Astrocyte (in vitro differentiated cells and primary cell): ENCODE measurements at regions not wholly inside any gene's neighbourhood (a gene's known extent, or its start where the extent isn't known, plus 50 kb on each side); places are given as distances from the start of the nearest gene placed in this dataset.
"Not testable (repeated sequence)": the region's sequence is repeated elsewhere in the genome, so short reads cannot be mapped to it uniquely, and the experiment has no call there.

ENCODE experiments used
- DNase-seq: peaks from one replicate; pipeline ENCODE4 v3.0.0-alpha.2; 2010; ENCODE audit warnings: low read depth
- FAIRE-seq: peaks from 2 replicates; lab custom pipeline; 2011; peaks lifted over from hg19 to GRCh38; lab: Jason Lieb, UNC
- H2AFZ ChIP-seq: 2 replicates; pipeline ENCODE4 v1.6.0; 2012; ENCODE audit warnings: low read depth, low read length, inconsistent platforms
- H3K27ac ChIP-seq: 2 replicates; pipeline ENCODE4 v1.5.1; 2011; ENCODE audit warnings: low read depth, low read length, inconsistent platforms
- H3K27me3 ChIP-seq: 2 replicates; pipeline ENCODE4 v1.6.0; 2011; ENCODE audit warnings: low read length, inconsistent platforms; ENCODE audit not compliant: insufficient read depth
- H3K36me3 ChIP-seq: 2 replicates; pipeline ENCODE4 v1.5.1; 2011; ENCODE audit warnings: low read length, inconsistent platforms; ENCODE audit not compliant: insufficient read depth
- H3K4me1 ChIP-seq: 2 replicates; pipeline ENCODE4 v1.5.1; 2011; ENCODE audit warnings: low read length, inconsistent platforms; ENCODE audit not compliant: insufficient read depth
- H3K4me2 ChIP-seq: 2 replicates; pipeline ENCODE4 v1.6.0; 2012; ENCODE audit warnings: low read length, inconsistent platforms
- H3K4me3 ChIP-seq: 2 replicates; pipeline ENCODE4 v1.5.1; 2011; ENCODE audit warnings: low read depth, mild to moderate bottlenecking, low read length, inconsistent platforms; ENCODE audit not compliant: insufficient read depth
- H3K79me2 ChIP-seq: 2 replicates; pipeline ENCODE4 v1.6.0; 2012; ENCODE audit warnings: mild to moderate bottlenecking, low read length, inconsistent platforms; ENCODE audit not compliant: insufficient read depth
- H3K9ac ChIP-seq: 2 replicates; pipeline ENCODE4 v1.6.0; 2012; ENCODE audit warnings: mild to moderate bottlenecking, low read length, inconsistent platforms
- H3K9me3 ChIP-seq: 2 replicates; pipeline ENCODE4 v1.5.1; 2012; ENCODE audit warnings: low read depth, mild to moderate bottlenecking, low read length, inconsistent platforms; ENCODE audit not compliant: insufficient read depth
- H4K20me1 ChIP-seq: 2 replicates; pipeline ENCODE4 v1.6.0; 2012; ENCODE audit warnings: low read length, inconsistent platforms; ENCODE audit not compliant: insufficient read depth
- H3K27ac Mint-ChIP-seq: one replicate; pipeline ENCODE4 v1.8.0; 2021; ENCODE audit warnings: mild to moderate bottlenecking, mixed read lengths; ENCODE audit not compliant: unreplicated experiment
- H3K27me3 Mint-ChIP-seq: one replicate; pipeline ENCODE4 v1.8.0; 2021; ENCODE audit warnings: low read depth, mixed read lengths; ENCODE audit not compliant: unreplicated experiment
- H3K36me3 Mint-ChIP-seq: one replicate; pipeline ENCODE4 v1.8.0; 2021; ENCODE audit warnings: low read depth, mixed read lengths; ENCODE audit not compliant: unreplicated experiment
- H3K4me1 Mint-ChIP-seq: one replicate; pipeline ENCODE4 v1.8.0; 2021; ENCODE audit warnings: low read depth, mixed read lengths; ENCODE audit not compliant: unreplicated experiment
- H3K4me3 Mint-ChIP-seq: one replicate; pipeline ENCODE4 v1.8.0; 2021; ENCODE audit warnings: mild to moderate bottlenecking, moderate library complexity, mixed read lengths; ENCODE audit not compliant: unreplicated experiment
- H3K9me3 Mint-ChIP-seq: one replicate; pipeline ENCODE4 v1.8.0; 2021; ENCODE audit warnings: mild to moderate bottlenecking, mixed read lengths; ENCODE audit not compliant: unreplicated experiment
- CTCF ChIP-seq: IDR thresholded peaks from 2 replicates; pipeline ENCODE4 v1.5.1; 2011; ENCODE audit warnings: low read depth, mild to moderate bottlenecking, inconsistent platforms, low read length, moderate library complexity; ENCODE audit not compliant: insufficient read depth
- EZH2 ChIP-seq: IDR thresholded peaks from 2 replicates; pipeline ENCODE4 v1.6.1; 2012; ENCODE audit warnings: mild to moderate bottlenecking, low read length, inconsistent platforms; ENCODE audit not compliant: insufficient read depth

DNA sequence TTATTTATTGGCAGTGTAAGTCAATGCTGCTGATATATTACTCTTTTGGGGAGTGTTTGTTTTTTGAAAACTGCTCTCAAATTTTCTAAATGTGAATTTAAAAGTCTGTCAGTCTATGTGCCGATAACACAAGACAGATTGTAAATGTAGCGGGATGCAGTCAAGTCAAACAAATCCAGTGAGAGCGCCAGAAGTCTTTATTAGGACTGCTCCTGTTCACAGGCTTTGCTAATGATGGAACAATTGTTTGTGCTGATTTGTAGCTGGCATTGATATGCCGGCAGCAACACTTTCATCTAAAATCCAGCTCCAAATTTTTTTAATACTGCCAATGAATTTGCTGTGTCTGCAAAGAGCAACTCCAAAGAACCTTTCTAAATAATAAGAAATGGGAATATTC lies 78.7 kb upstream of the TET2 start:
- no peak for FAIRE-seq
- TF ChIP-seq CTCF (no peak), EZH2 (no peak)
- Histone ChIP-seq H3K36me3 (no peaks in the 10 kb centered on the region), H3K79me2 (no peaks in the 10 kb centered on the region), H3K9me3 (no peaks in the 10 kb centered on the region), H2AFZ (no peak overlapping the region), H3K9ac (no peak overlapping the region), H3K4me1 (no peaks in the 10 kb centered on the region), H3K4me2 (no peak overlapping the region), H3K4me3 (no peak overlapping the region), H3K27me3 (no peaks in the 10 kb centered on the region), H3K27ac (no peak overlapping the region), H4K20me1 (no peaks in the 10 kb centered on the region)
- Mint-ChIP-seq H3K4me3 (no peak overlapping the region), H3K9me3 (no peaks in the 10 kb centered on the region), H3K27me3 (no peaks in the 10 kb centered on the region), H3K36me3 (no peaks in the 10 kb centered on the region), H3K27ac (no peak overlapping the region), H3K4me1 (no peaks in the 10 kb centered on the region)
- DNase-seq: no peak

DNA sequence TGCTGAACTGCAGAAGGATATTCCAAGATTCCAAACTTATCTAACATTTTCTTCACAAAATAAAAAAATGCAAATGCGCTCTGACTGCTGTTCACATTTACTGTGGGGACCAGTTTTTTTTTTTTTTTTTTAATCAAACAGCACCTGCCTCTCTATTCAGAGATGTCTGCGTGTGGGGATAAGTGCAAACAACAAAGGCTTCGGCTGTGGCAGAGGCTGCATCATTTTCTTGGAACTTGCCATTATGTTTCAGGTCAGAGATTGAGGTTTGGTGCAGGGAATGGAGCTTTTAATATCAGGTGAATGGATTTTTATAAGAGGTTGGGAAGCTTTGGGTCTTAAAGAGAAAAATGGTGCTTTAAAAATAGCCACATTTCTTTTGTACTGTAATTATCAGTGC lies 78.2 kb upstream of the TET2 start:
- Mint-ChIP-seq H3K4me1 (no peaks in the 10 kb centered on the region), H3K27ac (no peak overlapping the region), H3K4me3 (no peak overlapping the region), H3K27me3 (no peaks in the 10 kb centered on the region), H3K9me3 (no peaks in the 10 kb centered on the region), H3K36me3 (no peaks in the 10 kb centered on the region)
- Histone ChIP-seq H3K4me2 (no peak overlapping the region), H3K4me1 (no peaks in the 10 kb centered on the region), H3K36me3 (no peaks in the 10 kb centered on the region), H4K20me1 (no peaks in the 10 kb centered on the region), H3K9ac (no peak overlapping the region), H3K27ac (no peak overlapping the region), H2AFZ (no peak overlapping the region), H3K4me3 (no peak overlapping the region), H3K9me3 (no peaks in the 10 kb centered on the region), H3K79me2 (no peaks in the 10 kb centered on the region), H3K27me3 (no peaks in the 10 kb centered on the region)
- TF ChIP-seq CTCF: no peak
- DNase-seq (no peak), FAIRE-seq (no peak)

DNA sequence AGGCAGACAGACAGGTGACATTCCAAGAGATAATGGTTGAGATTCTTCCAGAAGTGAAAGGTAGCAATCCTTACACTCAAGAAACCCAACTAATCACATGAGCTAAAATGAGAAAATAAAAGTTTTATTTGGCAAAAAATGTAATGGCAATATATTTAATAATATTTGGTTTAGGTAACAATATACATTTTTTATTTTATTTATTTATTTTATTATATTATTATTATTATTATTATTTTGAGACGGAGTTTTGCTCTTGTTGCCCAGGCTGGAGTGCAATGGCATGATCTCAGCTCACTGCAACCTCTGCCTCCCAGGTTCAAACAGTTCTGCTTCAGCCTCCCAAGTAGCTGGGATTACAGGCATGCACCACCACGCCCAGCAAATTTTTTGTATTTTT lies 74.6 kb upstream of the TET2 start:
- FAIRE-seq, H3K9ac ChIP-seq, H3K4me2 ChIP-seq, H3K27me3 ChIP-seq, H3K4me3 Mint-ChIP-seq, H3K4me1 Mint-ChIP-seq, H3K9me3 Mint-ChIP-seq, H3K36me3 Mint-ChIP-seq, H3K27ac Mint-ChIP-seq, DNase-seq, H3K27ac ChIP-seq, H3K27me3 Mint-ChIP-seq, H2AFZ ChIP-seq, H3K4me3 ChIP-seq, H3K79me2 ChIP-seq, H3K36me3 ChIP-seq, H3K9me3 ChIP-seq, H3K4me1 ChIP-seq, H4K20me1 ChIP-seq: not testable (repeated sequence)
